ENCODE measurements at regions not wholly inside any gene's neighbourhood (a gene's known extent, or its start where the extent isn't known, plus 50 kb on each side); places are given as distances from the start of the nearest gene placed in this dataset.

DNA sequence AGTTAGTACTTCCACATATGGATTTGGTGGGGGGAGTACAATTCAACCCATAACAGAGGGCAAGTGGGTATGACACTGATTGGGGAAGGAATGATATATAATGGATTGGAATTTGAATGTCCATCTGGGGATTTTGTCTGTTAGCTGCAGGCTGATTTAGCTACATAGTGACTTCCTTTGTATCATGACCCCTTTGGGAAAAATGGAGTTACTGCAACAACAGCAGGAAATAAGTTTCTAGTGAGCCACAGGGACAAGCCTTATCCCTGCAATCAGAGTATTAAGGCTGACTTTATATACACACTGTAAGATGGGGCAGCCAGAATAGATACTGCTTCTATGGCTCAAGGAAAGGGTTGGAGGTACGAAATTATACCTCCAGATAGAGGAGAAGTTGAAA is 404.4 kb upstream of the MEIS1 start:
- H3K56ac ChIP-seq (replicated peaks; ENCODE audit: insufficient read length, low read depth, low read length), result no peak overlapping the region
- H4K8ac ChIP-seq (ENCODE audit: extremely low read depth, insufficient read depth, low read length), result no peak overlapping the region
- H4K20me1 ChIP-seq (replicated peaks in 1 of 2; ENCODE audit: control insufficient read depth in 1 of 2, insufficient read depth in 2 of 2, low read length in 2 of 2), result no peaks in the 10 kb centered on the region
- H3K4ac ChIP-seq (replicated peaks; ENCODE audit: insufficient read length, low read depth, low read length), result no peak overlapping the region
- DNase-seq (ENCODE audit: low read depth in 1 of 2, low spot score in 2 of 2) (no peak), FAIRE-seq (peak; percentile 79)
- no peak overlapping the region for H3K27ac ChIP-seq (ENCODE audit: low read depth, low read length)
- H3K27me3 ChIP-seq (replicated peaks in 1 of 4; ENCODE audit: control insufficient read depth in 3 of 4, extremely low read depth in 1 of 4, insufficient read depth in 3 of 4, low read length in 3 of 4), result peaks cover 0 to 1% (median 0%) of the 10 kb centered on the region in 4 experiments; a peak in 1 of 7 replicates
- H2BK5ac ChIP-seq (ENCODE audit: low read depth, low read length), result no peak overlapping the region
- H2BK120ac ChIP-seq (replicated peaks; ENCODE audit: low read depth, low read length), result no peak overlapping the region
- H3K14ac ChIP-seq (ENCODE audit: insufficient read length), result no peak overlapping the region
- peak; percentile 38 to 58 for TF ChIP-seq RAD21 (IDR thresholded peaks at IDR 0.05 in 1 of 2, conservative IDR thresholded peaks at IDR 0.05 in 1 of 2; ENCODE audit: low read depth in 2 of 2, low read length in 2 of 2)
- TF ChIP-seq, protein P1, sequence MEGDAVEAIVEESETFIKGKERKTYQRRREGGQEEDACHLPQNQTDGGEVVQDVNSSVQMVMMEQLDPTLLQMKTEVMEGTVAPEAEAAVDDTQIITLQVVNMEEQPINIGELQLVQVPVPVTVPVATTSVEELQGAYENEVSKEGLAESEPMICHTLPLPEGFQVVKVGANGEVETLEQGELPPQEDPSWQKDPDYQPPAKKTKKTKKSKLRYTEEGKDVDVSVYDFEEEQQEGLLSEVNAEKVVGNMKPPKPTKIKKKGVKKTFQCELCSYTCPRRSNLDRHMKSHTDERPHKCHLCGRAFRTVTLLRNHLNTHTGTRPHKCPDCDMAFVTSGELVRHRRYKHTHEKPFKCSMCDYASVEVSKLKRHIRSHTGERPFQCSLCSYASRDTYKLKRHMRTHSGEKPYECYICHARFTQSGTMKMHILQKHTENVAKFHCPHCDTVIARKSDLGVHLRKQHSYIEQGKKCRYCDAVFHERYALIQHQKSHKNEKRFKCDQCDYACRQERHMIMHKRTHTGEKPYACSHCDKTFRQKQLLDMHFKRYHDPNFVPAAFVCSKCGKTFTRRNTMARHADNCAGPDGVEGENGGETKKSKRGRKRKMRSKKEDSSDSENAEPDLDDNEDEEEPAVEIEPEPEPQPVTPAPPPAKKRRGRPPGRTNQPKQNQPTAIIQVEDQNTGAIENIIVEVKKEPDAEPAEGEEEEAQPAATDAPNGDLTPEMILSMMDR (IDR thresholded peaks at IDR 0.05; ENCODE audit: control extremely low read depth in 1 of 3, insufficient read depth in 1 of 3, low read depth in 1 of 3, low read length in 3 of 3), result peak in 2 of 3 experiments; percentile 27 to 55; a peak in 2 of 4 replicates
- TF ChIP-seq, protein P2, sequence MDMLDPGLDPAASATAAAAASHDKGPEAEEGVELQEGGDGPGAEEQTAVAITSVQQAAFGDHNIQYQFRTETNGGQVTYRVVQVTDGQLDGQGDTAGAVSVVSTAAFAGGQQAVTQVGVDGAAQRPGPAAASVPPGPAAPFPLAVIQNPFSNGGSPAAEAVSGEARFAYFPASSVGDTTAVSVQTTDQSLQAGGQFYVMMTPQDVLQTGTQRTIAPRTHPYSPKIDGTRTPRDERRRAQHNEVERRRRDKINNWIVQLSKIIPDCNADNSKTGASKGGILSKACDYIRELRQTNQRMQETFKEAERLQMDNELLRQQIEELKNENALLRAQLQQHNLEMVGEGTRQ (IDR thresholded peaks at IDR 0.05; ENCODE audit: low read length), result no peak
- no peak overlapping the region for H3K4me2 ChIP-seq (ENCODE audit: insufficient read depth in 1 of 2, low read depth in 2 of 2, low read length in 2 of 2)
- H2AK5ac ChIP-seq (ENCODE audit: low read depth, low read length), result no peak overlapping the region
- no peak overlapping the region for H3K23ac ChIP-seq (ENCODE audit: insufficient read length)
- no peak overlapping the region for H2AFZ ChIP-seq (ENCODE audit: low read length)
- no peak overlapping the region for H4K5ac ChIP-seq (ENCODE audit: insufficient read length, low read depth, low read length)
- H2BK12ac ChIP-seq (ENCODE audit: low read depth, low read length), result no peak overlapping the region
- H3K79me1 ChIP-seq (ENCODE audit: low read depth, low read length), result no peaks in the 10 kb centered on the region
- no peak overlapping the region for H3K4me3 ChIP-seq (ENCODE audit: extremely low read depth in 1 of 4, insufficient read depth in 2 of 4, low read depth in 3 of 4, low read length in 4 of 4)
- 67% methylated on average over 1 of the region's 1 CpG; no CpG with 5 or more reads in 1 of the 2 experiments for WGBS, 2 experiments (ENCODE audit: extremely low coverage in 1 of 2, insufficient coverage in 1 of 2, insufficient read length in 1 of 2, insufficient replicate concordance in 2 of 2, low coverage in 1 of 2, low lambda C conversion rate in 2 of 2, missing lambda C conversion rate in 1 of 2)
- no peak overlapping the region for H3K18ac ChIP-seq (ENCODE audit: extremely low read depth, low read length)
- no peak overlapping the region for H3K9ac ChIP-seq (replicated peaks in 1 of 4; ENCODE audit: extremely low read depth in 1 of 4, low read depth in 3 of 4, low read length in 3 of 4)
- no peaks in the 10 kb centered on the region for H3K36me3 ChIP-seq (ENCODE audit: control insufficient read depth in 2 of 4, insufficient read depth in 4 of 4, low read length in 3 of 4)
- H4K91ac ChIP-seq (replicated peaks; ENCODE audit: insufficient read length, low read length), result no peak overlapping the region
- H3K79me2 ChIP-seq (ENCODE audit: control insufficient read depth in 1 of 2, insufficient read depth in 2 of 2, low read length in 2 of 2), result no peaks in the 10 kb centered on the region
- H3K9me3 ChIP-seq (ENCODE audit: insufficient read depth in 2 of 2, low read depth in 1 of 2, low read length in 1 of 2), result no peaks in the 10 kb centered on the region
- ChIA-PET POLR2A (ENCODE audit: partially characterized antibody) (no interaction called here), CTCF (ENCODE audit: partially characterized antibody) (interaction anchor here (0.6 to 2.1 kb wide), 10 partner anchors 13 to 1573 kb away, joined by 3 to 4 read pairs (median 4); no protein-coding TSS in a partner anchor)
- H2BK20ac ChIP-seq (ENCODE audit: low read length), result no peak overlapping the region
- no peak overlapping the region for H2BK15ac ChIP-seq (ENCODE audit: low read length)
- no peaks in the 10 kb centered on the region for H3K4me1 ChIP-seq (replicated peaks in 1 of 4; ENCODE audit: control insufficient read depth in 3 of 4, insufficient read depth in 4 of 4, low read length in 3 of 4)
- no peaks in the 10 kb centered on the region for H3K23me2 ChIP-seq (ENCODE audit: low read depth, low read length)
